GM19025 (cell line): ENCODE measurements at regions not wholly inside any gene's neighbourhood (a gene's known extent, or its start where the extent isn't known, plus 50 kb on each side); places are given as distances from the start of the nearest gene placed in this dataset.
"Not testable (repeated sequence)": the region's sequence is repeated elsewhere in the genome, so short reads cannot be mapped to it uniquely, and the experiment has no call there.

Experiments used
- ATAC-seq: cut with Tn5 transposase; IDR thresholded peaks from one replicate; pipeline ENCODE4 v1.9.1; 2021; ENCODE audit warnings: mild to moderate bottlenecking, low read depth, moderate library complexity; ENCODE audit not compliant: unreplicated experiment

DNA sequence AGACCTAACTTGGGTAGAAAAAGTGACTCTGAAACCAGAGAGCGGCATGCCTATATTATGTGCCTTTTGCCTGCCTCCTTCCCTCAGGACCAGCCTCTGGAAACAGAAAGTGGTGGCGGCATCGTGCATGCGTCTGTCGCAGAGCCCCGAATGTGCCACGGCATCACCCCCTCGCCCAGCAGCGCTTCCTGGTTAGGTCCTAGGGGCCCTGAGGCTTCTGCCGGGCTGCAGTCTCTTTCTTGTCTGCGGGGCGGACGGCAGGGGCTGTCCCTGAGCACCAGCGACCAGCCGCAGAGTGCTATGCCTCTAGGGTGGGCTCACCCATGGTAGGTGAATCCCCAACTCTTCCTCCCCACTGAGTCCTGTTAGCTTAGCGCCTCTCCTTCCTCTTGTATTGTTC is 68.7 kb downstream of the VSIG4 start:
- no peak for ATAC-seq

DNA sequence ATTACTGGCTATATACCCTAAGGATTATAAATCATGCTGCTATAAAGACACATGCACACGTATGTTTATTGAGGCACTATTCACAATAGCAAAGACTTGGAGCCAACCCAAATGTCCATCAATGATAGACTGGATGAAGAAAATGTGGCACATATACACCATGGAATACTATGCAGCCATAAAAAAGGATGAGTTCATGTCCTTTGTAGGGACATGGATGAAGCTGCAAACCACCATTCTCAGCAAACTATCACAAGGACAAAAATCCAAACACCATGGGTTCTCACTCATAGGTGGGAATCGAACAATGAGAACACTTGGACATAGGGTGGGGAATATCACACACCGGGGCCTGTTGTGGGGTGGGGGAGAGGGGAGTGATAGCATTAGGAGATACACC is 72.7 kb downstream of the VSIG4 start:
- not testable (repeated sequence) for ATAC-seq

DNA sequence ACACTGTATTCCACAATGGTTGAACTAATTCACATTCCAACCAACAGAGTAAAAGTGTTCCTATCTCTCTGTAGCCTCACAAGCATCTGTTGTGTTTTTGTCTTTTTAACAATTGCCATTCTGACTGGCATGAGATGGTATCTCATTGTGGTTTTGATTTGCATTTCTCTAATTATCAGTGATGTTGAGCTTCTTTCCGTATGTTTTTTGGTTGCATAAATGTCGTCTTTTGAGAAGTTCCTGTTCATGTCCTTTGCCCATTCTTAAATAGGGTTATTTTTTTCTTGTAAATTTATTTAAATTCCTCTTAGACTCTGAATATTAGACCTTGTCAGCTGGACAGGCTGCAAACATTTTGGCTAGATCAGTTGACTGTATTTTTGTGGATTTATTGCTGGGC is 78.2 kb downstream of the VSIG4 start:
- no peak for ATAC-seq

DNA sequence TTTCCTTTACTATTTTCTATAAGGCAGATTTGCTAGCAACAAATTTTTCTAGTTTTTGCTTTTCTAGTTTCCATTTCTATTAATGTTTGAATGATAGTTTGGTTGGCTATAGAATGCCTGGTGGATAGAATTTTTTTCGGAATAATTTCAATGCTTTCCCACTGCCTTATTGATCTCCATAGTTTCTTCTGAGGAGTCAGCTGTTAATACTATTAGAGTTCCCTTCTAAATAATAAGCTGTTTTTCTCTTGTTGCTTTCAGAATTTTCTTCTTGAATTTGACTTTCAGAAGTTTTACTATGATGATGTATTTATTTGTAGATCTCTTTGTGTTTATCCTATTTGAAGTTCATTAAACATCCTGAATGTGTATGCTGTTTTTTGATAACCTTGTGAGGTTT is 91.8 kb downstream of the VSIG4 start:
- ATAC-seq, result no peak

DNA sequence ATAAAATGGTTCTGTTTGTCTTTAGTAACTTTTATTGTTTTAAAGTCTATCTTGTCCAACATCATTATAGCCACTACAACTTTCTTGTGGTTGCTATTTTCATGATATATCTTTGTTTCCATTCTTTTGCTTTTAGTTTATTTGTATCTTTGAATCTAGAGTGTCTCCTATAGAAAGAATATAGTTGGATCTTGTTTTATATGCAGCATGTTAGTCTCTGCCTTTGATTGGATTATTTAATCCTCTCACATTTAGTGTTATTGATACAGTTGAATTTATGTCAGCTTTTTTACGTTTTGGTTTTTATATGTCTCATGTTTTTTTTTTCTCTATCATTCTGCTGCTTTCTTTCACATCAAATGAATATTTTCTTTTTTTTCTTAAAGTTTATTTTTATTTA is 98.1 kb downstream of the VSIG4 start:
- no peak for ATAC-seq

DNA sequence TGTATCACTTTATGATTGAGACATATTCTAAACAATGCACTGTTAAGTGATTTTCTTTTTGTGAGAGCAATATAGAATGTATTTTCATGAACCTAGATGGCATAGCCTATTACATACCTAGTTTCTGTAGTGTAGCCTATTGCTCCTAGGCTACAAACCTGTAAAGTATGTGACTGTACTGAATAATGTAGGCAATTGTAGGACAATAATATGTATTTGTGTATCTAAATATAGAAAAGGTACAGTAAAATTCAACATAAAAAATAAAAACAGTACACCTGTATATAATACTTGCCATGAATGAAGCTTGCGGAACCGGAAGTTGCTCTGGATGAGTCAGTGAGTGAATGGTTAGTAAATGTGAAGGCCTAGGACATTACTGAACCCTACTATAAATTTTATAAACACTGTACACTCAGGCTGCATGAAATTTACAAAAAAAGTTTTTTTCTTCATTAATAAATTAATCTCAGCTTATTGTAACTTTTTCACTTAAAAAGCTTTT is 106.7 kb downstream of the VSIG4 start:
- ATAC-seq, result no peak

DNA sequence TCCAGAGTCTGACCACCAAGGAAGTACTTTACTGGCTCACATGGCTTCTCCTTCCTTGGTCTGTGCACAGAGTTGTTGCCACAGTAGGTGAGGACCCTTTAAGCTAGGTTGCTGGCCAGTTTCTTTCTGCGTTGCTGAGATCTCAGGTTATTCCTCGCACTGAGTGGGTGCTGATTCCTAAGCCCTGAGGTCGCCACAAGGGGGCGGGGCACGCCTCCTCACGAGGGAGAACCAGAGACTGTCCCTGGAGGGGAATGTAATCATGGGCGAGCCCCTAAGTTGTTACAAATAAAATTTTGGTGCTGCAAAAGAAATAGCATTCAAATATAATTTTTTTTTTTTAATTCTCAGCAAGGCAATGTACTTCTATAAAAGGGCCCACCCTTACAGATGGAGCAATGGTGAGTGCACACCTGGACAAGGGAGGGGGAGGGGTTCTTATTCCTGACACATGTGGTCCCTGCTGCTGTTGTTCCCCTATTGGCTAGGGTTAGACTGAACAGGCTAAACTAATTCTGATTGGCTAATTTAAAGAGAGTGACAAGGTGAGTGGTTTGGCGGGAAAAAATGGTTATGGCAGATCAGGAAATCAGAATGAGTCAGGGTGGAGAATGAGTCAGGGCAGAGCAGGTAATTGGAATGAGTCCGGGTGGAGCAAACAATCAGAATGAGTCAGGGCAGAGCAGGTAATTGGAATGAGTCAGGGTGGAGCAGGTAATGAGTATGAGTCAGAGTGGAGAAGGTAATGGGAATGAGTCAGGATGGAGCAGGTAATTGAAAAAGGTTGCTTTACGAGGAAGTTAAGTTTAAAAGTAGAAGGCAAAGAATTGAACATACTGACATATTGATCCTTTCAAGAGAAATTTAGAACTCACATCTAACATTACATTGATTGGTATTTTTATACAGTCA is 107.5 kb downstream of the VSIG4 start:
- no peak for ATAC-seq

DNA sequence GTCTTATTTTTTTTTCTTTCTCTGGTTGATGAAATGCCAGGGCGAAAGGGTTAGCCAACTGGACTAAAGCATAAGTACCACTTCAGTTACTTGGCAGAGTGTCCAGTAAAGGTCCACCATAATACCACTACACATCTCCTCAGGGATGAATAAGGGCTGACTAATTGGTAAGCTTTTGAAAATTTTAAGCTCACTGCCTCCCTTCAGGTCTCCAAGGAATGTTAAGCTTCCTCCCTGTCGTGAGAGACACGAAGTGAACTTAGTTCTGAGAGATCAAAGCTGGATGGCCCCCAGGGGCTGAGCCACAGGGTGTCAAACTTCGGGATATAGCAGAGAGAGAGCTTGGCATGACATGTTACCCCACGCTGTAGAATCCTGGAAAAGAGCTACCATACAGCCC is 111.4 kb downstream of the VSIG4 start:
- no peak for ATAC-seq

DNA sequence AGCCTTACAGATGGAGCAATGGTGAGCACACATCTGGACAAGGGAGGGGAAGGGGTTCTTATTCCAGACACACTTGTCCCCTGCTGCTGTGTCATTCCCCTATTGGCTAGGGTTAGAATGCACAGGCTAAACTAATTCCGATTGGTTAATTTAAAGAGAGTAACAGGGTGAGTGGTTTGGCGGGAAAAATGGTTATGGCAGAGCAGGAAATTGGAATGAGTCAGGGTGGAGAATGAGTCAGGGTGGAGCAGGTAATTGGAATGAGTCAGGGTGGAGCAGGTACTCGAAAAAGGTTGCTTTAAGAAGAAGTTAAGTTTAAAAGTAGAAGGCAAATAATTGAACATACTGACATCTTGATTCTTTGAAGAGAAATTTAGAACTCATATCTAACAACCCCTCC is 112.5 kb downstream of the VSIG4 start:
- ATAC-seq, result not testable (repeated sequence)

DNA sequence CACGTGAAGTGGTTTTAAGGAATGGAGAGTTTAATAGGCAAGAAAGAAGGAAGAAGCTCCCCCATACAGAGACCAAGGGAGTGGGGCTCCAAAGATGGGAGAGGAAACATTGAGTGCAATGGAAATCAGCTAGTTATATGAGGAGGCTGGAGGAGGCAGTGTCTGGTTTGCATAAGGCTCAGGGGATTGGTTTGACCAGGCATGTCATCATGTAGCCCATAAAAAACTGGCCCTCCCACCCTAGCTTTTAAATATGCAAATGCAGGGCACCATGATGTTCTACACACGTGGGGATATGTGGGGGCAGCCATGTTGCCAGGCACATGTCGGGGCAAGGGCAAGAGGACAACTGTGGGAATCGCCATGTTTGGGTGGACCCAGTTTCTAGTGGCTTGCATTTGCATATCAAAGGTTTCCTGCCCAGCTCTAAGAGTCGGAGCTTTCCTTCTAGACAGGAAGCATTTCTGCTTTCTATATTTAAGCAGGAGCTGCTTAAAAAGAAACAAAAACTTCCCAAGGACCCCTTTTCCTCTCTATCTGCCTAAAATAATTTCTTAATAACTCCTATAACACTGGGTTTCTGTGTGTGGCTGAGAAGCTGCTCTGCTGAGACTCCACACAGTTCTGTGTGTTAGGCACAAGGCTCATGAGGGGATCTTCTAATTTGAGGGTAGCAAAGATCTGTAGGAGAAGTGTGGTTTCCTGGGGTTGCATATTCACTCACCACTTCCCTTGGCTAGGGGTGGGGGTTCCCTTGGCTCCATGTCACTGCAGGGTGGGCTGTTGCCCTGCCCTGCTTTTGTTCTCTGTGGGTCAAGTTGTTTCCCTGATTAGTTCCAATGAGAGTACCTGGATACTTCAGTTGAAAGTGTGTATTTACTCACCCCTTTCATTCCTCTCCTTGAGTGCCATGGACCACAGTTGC is 113.5 kb downstream of the VSIG4 start:
- ATAC-seq, result peak; percentile 73

DNA sequence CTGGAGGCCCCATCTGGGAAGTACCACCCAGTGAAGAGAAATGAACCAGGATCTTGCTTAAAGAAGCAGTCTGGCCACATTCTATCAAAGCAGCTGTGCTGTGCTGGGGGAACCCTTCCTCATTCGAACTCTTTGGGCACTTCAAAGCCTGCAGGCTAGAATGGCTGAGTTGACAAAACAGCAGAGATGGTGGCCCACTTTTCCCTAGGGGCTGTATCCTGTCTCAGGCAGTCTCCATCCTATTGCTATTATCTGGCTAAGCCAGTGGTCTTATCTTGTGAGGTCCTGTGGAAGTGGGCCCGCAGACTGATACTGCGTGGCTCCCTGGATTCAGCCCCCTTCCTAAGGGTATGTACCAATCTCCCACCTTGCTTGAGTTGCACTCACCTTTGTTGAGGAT is 114.3 kb downstream of the VSIG4 start:
- ATAC-seq, result no peak

DNA sequence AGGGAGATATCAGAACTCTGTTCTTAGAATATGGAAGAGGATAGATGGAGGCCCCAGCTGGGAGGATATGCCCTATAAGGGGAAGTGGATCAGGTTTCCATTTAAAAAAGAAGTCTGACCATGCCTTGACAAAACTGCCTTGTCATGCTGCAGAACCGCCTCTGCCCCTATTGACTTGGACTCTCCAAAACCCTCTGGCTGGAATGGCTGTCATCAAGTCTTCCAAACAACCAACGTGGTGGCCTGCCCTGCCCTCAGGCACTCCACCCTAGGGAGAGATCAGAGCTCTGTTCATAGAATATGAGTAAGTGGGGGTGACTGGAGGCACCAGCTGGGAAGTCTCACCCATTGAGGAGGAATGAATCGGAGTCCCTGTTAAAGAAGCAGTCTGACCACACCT is 114.9 kb downstream of the VSIG4 start:
- ATAC-seq, result no peak

DNA sequence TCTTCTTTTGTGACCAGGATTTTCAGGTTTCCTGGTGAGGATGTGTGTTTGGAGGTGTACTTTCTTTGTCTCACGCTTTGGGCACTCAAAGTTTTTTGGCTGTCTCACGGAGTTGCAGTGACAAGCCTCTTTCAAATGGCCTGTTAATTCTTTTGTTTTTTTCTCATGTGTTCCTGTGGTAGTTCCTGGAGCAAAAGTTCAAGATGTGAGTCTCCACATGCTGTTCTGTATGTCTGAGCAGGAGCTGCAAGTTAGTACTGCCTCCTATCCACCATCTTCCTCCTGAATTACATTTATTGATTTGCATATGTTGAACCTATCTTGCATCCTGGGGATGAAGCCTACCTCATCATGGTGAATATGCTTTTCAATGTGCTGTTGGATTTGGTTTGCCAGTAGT is 118.5 kb downstream of the VSIG4 start:
- ATAC-seq, result no peak

DNA sequence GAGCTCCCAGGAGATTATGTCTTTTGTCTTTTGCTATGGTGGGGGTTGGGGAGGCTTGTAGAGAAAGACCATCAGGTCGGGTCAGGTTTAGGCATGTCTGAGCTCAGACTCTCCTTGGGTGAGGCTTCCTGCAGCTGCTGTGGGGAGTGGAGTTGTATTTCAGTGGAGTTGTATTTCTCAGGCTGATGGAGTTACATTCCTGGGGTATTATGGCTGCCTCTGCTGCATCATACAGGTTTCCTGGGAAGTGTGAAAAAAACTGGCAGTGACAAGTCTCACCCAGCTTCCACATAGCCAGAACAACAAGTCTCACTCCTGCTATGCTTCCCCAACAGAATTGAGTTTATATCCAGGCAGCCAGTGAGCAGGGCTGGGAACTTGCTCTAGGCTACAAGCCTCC is 119.3 kb downstream of the VSIG4 start:
- no peak for ATAC-seq

DNA sequence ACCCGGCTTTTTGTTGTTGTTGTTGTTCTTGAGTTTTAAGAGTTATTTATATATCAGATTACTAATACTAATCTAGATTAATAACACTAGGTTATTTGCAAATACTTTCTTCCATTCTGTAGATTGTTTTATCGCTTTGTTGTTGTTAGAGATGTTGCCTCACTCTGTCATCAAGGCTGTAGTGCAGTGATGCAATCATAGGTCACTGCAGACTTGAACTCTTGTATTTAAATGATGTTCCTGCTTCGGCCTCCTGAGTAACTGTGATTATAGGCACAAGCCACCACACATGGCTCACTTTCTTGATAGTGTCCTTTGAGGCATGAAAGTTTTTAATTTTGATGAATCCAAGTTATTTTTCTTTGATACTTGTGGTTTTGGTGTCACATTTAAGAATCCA is 129.0 kb downstream of the VSIG4 start:
- ATAC-seq, result no peak

DNA sequence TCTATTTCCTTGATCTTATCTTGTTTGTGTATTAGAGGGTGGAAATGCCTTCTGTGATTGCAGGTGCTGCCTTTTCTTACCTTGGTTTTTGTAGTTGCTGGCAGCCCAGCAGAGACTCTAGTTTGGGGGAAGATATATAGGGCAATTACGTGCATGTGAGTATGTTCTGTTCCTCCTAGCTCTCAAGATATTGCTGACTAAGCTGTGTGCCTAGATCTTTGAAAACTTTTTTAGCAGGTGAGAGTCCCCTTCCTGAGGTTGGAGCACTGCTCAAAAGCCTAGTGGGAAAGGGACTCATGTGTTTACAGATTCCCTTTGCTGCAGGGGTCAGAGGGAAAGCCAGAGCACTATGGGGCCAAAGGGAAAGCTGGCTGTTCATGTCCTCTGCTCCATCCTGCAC is 136.1 kb downstream of the VSIG4 start:
- no peak for ATAC-seq

DNA sequence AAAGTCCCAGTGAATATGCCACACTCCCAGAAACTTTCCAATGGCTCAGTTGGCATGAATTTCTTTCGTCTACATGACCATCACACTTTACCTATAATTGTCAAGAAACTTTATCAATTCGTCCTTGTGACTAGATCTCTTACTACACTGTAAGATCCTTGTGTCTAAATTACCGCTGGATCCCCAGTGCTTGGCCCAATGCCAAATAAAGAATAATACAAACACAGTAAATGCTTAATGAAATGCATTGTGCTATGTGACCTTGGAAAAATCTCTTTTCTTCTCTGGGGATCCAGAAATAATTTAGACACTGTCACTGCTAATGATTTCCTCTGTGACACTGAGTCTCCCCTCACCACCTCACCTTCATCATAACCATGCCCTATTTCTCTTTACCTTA is 137.9 kb downstream of the VSIG4 start:
- no peak for ATAC-seq

DNA sequence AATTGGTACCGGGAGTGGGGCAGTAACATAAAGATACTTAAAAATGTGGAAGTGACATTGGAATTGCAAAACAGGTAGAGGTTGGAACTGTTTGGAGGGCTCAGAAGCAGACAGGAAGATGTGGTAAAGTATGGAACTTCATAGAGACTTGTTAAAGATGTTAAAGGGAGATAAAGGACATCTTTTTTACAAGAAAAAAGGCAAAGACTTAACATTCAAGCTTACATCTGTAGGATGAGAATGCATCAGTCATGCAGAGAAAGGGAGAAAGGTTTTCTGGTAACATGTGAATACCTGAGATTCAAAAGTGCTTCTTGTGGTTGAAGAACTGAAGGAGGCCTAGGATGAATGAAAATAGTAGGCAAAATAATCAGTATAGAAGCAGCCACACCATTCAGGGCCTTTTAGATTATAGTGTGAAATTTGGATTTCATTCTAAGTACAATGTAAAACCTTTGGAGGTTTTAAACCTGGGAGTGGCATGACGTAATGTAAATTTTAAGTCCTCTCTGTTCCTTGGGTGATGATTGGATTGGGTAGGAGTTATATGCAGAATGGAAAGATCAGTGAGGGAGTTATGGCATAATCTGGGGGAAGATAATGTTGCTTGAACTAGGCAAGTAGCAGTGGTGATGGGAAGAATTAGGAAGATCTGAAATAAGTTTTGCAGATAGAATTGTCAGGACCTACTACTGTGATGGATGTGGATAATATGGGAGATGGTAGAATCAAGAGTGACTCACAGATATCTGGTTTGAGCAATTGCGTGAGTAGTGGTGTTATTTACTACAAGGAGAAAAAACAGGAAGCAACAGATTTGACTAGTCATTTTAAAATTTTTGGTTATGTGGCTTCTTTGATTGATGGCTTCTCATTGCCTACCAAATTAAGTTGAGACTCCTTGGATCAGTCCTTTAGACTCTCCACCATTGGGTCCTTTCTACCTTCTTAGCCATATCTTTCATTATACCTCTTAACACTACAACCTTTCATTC is 138.7 kb downstream of the VSIG4 start:
- ATAC-seq, result no peak

DNA sequence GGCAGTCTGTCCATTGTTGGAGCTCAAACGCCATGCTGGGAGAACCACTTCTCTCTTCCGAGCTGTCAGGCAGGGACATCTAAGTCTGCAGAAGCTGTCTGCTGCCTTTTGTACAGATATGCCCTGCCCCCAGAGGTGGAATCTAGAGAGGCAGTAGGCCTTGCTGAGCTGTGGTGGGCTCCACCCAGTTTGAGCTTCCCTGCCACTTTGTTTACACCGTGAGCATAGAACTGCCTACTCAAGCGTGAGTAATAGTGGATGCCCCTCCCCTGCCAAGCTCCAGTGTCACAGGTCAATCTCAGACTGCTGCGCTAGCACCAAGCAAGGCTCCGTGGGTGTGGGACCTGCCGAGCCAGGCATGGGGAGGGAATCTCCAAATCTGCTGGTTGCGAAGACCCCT is 145.7 kb downstream of the VSIG4 start:
- no peak for ATAC-seq

DNA sequence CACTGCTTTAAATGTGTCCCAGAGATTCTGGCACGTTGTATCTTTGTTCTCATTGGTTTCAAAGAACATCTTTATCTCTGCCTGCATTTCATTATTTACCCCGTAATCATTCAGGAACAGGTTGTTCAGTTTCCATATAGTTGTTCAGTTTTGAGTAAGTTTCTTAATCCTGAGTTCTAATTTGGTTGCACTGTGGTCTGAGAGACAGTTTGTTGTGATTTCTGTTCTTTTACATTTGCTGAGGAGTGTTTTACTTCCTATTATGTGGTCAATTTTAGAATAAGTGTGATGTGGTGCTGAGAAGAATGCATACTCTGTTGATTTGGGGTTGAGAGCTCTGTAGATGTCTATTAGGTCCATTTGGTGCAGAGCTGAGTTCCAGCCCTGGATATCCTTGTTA is 148.1 kb downstream of the VSIG4 start:
- not testable (repeated sequence) for ATAC-seq
